ENCODE measurements at regions not wholly inside any gene's neighbourhood (a gene's known extent, or its start where the extent isn't known, plus 50 kb on each side); places are given as distances from the start of the nearest gene placed in this dataset.

- Histone ChIP-seq H3K4me2 (ENCODE audit: low read length) (no peak overlapping the region), H2AFZ (ENCODE audit: low read depth, low read length) (no peak overlapping the region), H3K27me3 (ENCODE audit: insufficient read depth, low read length) (no peaks in the 10 kb centered on the region), H3K4me3 (ENCODE audit: insufficient read depth, low read depth, low read length) (no peak overlapping the region), H3K79me2 (ENCODE audit: insufficient read depth, low read length) (no peaks in the 10 kb centered on the region), H3K9ac (ENCODE audit: low read length) (no peak overlapping the region), H4K20me1 (ENCODE audit: insufficient read depth, low read length) (no peaks in the 10 kb centered on the region), H3K9me3 (ENCODE audit: insufficient read depth, low read depth, low read length) (peaks cover 6% of the 10 kb centered on the region), H3K4me1 (ENCODE audit: insufficient read depth, low read length) (no peaks in the 10 kb centered on the region), H3K36me3 (ENCODE audit: insufficient read depth, low read length) (no peaks in the 10 kb centered on the region), H3K27ac (ENCODE audit: low read depth, low read length) (no peak overlapping the region)
- peaks cover 23% of the 10 kb centered on the region for H3K27me3 Mint-ChIP-seq (ENCODE audit: low read depth, unreplicated experiment)
- no peak for TF ChIP-seq EZH2 (IDR thresholded peaks at IDR 0.05; ENCODE audit: insufficient read depth, low read length)
- TF ChIP-seq CTCF (IDR thresholded peaks at IDR 0.05; ENCODE audit: insufficient read depth, low read depth, low read length) = no peak
- H3K4me1 Mint-ChIP-seq (ENCODE audit: low read depth, unreplicated experiment) = no peaks in the 10 kb centered on the region
- peaks cover under 1% of the 10 kb centered on the region for H3K9me3 Mint-ChIP-seq (ENCODE audit: unreplicated experiment)
- FAIRE-seq (no peak), DNase-seq (ENCODE audit: low read depth) (no peak)
- H3K36me3 Mint-ChIP-seq (ENCODE audit: low read depth, unreplicated experiment) = no peaks in the 10 kb centered on the region
- no peak overlapping the region for H3K4me3 Mint-ChIP-seq (ENCODE audit: unreplicated experiment)
- no peak overlapping the region for H3K27ac Mint-ChIP-seq (ENCODE audit: unreplicated experiment)
Measured at GRCh38 chr16:9406038-9406712, 314.7 kb downstream of the HAPSTR1 start.

- FAIRE-seq (no peak), DNase-seq (ENCODE audit: low read depth) (no peak)
- no peak overlapping the region for H3K9ac ChIP-seq (ENCODE audit: low read length)
- H3K9me3 ChIP-seq (ENCODE audit: insufficient read depth, low read depth, low read length) = peaks cover 6% of the 10 kb centered on the region
- H3K4me2 ChIP-seq (ENCODE audit: low read length) = no peak overlapping the region
- TF ChIP-seq EZH2 (IDR thresholded peaks at IDR 0.05; ENCODE audit: insufficient read depth, low read length) (no peak), CTCF (IDR thresholded peaks at IDR 0.05; ENCODE audit: insufficient read depth, low read depth, low read length) (no peak)
- Mint-ChIP-seq H3K9me3 (ENCODE audit: unreplicated experiment) (peaks cover 2% of the 10 kb centered on the region), H3K27me3 (ENCODE audit: low read depth, unreplicated experiment) (peaks cover 29% of the 10 kb centered on the region), H3K27ac (ENCODE audit: unreplicated experiment) (no peak overlapping the region), H3K4me1 (ENCODE audit: low read depth, unreplicated experiment) (no peaks in the 10 kb centered on the region), H3K4me3 (ENCODE audit: unreplicated experiment) (no peak overlapping the region), H3K36me3 (ENCODE audit: low read depth, unreplicated experiment) (no peaks in the 10 kb centered on the region)
- no peaks in the 10 kb centered on the region for H4K20me1 ChIP-seq (ENCODE audit: insufficient read depth, low read length)
- H3K27me3 ChIP-seq (ENCODE audit: insufficient read depth, low read length) = no peaks in the 10 kb centered on the region
- H3K27ac ChIP-seq (ENCODE audit: low read depth, low read length) = no peak overlapping the region
- H3K4me3 ChIP-seq (ENCODE audit: insufficient read depth, low read depth, low read length) = no peak overlapping the region
- no peaks in the 10 kb centered on the region for H3K36me3 ChIP-seq (ENCODE audit: insufficient read depth, low read length)
- no peaks in the 10 kb centered on the region for H3K4me1 ChIP-seq (ENCODE audit: insufficient read depth, low read length)
- no peaks in the 10 kb centered on the region for H3K79me2 ChIP-seq (ENCODE audit: insufficient read depth, low read length)
- no peak overlapping the region for H2AFZ ChIP-seq (ENCODE audit: low read depth, low read length)
Measured at GRCh38 chr16:9407206-9407758, 315.8 kb downstream of the HAPSTR1 start.

GRCh38 chr16:9408297-9408878, 316.9 kb downstream of the HAPSTR1 start:
- Histone ChIP-seq H3K27me3 (ENCODE audit: insufficient read depth, low read length) (no peaks in the 10 kb centered on the region), H3K36me3 (ENCODE audit: insufficient read depth, low read length) (no peaks in the 10 kb centered on the region), H3K27ac (ENCODE audit: low read depth, low read length) (no peak overlapping the region), H3K9ac (ENCODE audit: low read length) (no peak overlapping the region), H4K20me1 (ENCODE audit: insufficient read depth, low read length) (no peaks in the 10 kb centered on the region), H3K4me1 (ENCODE audit: insufficient read depth, low read length) (no peaks in the 10 kb centered on the region), H3K4me2 (ENCODE audit: low read length) (no peak overlapping the region), H3K4me3 (ENCODE audit: insufficient read depth, low read depth, low read length) (no peak overlapping the region), H2AFZ (ENCODE audit: low read depth, low read length) (no peak overlapping the region), H3K9me3 (ENCODE audit: insufficient read depth, low read depth, low read length) (peaks cover 6% of the 10 kb centered on the region), H3K79me2 (ENCODE audit: insufficient read depth, low read length) (no peaks in the 10 kb centered on the region)
- no peak overlapping the region for H3K4me3 Mint-ChIP-seq (ENCODE audit: unreplicated experiment)
- H3K36me3 Mint-ChIP-seq (ENCODE audit: low read depth, unreplicated experiment) = no peaks in the 10 kb centered on the region
- FAIRE-seq = no peak
- no peaks in the 10 kb centered on the region for H3K4me1 Mint-ChIP-seq (ENCODE audit: low read depth, unreplicated experiment)
- H3K27me3 Mint-ChIP-seq (ENCODE audit: low read depth, unreplicated experiment) = peaks cover 29% of the 10 kb centered on the region
- H3K27ac Mint-ChIP-seq (ENCODE audit: unreplicated experiment) = no peak overlapping the region
- DNase-seq (ENCODE audit: low read depth) = no peak
- peaks cover 2% of the 10 kb centered on the region for H3K9me3 Mint-ChIP-seq (ENCODE audit: unreplicated experiment)
- TF ChIP-seq CTCF (IDR thresholded peaks at IDR 0.05; ENCODE audit: insufficient read depth, low read depth, low read length) (no peak), EZH2 (IDR thresholded peaks at IDR 0.05; ENCODE audit: insufficient read depth, low read length) (no peak)
